Liver (tissue), 3 donors: ENCODE measurements at regions not wholly inside any gene's neighbourhood (a gene's known extent, or its start where the extent isn't known, plus 50 kb on each side); places are given as distances from the start of the nearest gene placed in this dataset.

Experiments
- REST ChIP-seq: IDR thresholded peaks from 2 replicates; pipeline ENCODE4 v1.6.1; 2016; ENCODE audit warnings: antibody characterized with exemption, mild to moderate bottlenecking
- SP1 ChIP-seq: IDR thresholded peaks from 2 replicates; pipeline ENCODE4 v1.6.1; 2018; ENCODE audit warnings: antibody characterized with exemption, mild to moderate bottlenecking
- TAF1 ChIP-seq: conservative IDR thresholded peaks from 2 replicates; pipeline ENCODE4 v1.6.1; 2016; ENCODE audit warnings: antibody characterized with exemption, mild to moderate bottlenecking
- YY1 ChIP-seq: IDR thresholded peaks from 2 replicates; pipeline ENCODE4 v1.6.1; 2016; ENCODE audit warnings: antibody characterized with exemption, mild to moderate bottlenecking
- TF ChIP-seq, protein P1 (sequence below): fragments of 150-350 bp; IDR thresholded peaks from 2 replicates; pipeline ENCODE4 v1.5.1; 2017; ENCODE audit warnings: improper control_type of control experiment, low read depth, low read length; ENCODE audit not compliant: missing input control
- TF ChIP-seq, protein P2 (sequence below): IDR thresholded peaks from 2 replicates; pipeline ENCODE4 v1.6.1; 2016; ENCODE audit warnings: antibody characterized with exemption
- donor health status: healthy.
- donor health status: healthy.

DNA sequence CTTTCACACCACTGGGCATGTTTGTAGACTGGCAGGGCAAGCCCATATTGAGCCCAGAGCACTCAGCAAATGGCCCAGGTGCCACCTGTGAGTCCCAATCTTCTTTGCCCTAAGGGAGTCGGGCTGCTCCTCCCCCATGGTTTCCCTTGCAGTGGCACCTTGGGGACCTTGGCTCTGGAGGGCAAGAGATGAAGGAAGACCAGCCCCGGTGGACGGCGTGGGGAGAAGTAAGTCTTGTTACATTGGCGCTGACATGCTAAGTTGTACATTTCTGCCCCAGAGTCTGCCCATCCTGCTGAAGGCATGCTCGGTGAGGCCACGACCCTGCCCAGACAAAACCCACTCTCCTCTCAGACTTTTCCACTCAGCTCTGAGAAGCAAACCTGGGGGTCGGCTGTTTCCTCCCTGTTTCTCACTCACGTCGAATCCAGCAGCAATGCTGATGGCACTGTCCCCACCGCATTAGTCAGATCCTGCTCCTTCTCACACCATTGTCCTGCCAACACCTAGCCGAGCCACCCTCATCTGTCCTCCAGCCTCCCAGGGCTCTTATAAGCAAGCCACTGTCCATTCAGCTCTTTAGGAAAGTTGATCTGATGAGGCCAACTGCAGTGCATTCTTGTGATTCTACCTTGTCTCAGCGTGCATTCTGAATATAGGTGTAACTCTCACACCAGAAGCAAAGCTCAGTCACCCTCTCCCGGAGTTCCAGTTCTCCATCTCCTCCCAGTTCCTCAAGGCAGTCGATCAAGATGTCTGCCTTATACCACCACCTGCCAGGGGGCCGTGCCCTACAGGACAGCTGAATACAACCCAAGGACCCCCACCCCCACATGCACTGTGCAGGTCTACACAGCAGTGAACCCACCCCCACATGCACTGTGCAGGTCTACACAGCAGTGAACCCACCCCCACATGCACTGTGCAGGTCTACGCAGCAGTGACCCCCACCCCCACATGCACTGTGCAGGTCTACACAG lies 827.1 kb downstream of the TBC1D22A start:
- TF ChIP-seq, protein P1, sequence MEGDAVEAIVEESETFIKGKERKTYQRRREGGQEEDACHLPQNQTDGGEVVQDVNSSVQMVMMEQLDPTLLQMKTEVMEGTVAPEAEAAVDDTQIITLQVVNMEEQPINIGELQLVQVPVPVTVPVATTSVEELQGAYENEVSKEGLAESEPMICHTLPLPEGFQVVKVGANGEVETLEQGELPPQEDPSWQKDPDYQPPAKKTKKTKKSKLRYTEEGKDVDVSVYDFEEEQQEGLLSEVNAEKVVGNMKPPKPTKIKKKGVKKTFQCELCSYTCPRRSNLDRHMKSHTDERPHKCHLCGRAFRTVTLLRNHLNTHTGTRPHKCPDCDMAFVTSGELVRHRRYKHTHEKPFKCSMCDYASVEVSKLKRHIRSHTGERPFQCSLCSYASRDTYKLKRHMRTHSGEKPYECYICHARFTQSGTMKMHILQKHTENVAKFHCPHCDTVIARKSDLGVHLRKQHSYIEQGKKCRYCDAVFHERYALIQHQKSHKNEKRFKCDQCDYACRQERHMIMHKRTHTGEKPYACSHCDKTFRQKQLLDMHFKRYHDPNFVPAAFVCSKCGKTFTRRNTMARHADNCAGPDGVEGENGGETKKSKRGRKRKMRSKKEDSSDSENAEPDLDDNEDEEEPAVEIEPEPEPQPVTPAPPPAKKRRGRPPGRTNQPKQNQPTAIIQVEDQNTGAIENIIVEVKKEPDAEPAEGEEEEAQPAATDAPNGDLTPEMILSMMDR = no peak
- TF ChIP-seq SP1 (no peak), REST (no peak), YY1 (no peak), TAF1 (no peak)
- TF ChIP-seq, protein P2, sequence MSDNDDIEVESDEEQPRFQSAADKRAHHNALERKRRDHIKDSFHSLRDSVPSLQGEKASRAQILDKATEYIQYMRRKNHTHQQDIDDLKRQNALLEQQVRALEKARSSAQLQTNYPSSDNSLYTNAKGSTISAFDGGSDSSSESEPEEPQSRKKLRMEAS = no peak
